ENCODE measurements at regions not wholly inside any gene's neighbourhood (a gene's known extent, or its start where the extent isn't known, plus 50 kb on each side); places are given as distances from the start of the nearest gene placed in this dataset.

- POLR2A ChIA-PET: no interaction called here
- intact Hi-C loops (cut with micrococcal nuclease; ENCODE audit: unreplicated experiment): no loop called here
- H3K9me3 ChIP-seq: no peaks in the 10 kb centered on the region
- H3K27me3 ChIP-seq (replicated peaks; ENCODE audit: control insufficient read depth, insufficient read depth, low read length): no peaks in the 10 kb centered on the region
- H3K4me3 Mint-ChIP-seq (ENCODE audit: unreplicated experiment): no peak overlapping the region
- H3K4me1 ChIP-seq: no peaks in the 10 kb centered on the region
- CTCF ChIA-PET: no interaction called here
- H3K36me3 Mint-ChIP-seq (ENCODE audit: insufficient read depth, unreplicated experiment): no peaks in the 10 kb centered on the region
- BruUV-seq (replicated peaks): no TSS peak
- no peaks in the 10 kb centered on the region for H3K9me3 Mint-ChIP-seq (ENCODE audit: unreplicated experiment)
- H3K4me3 ChIP-seq (ENCODE audit: low read depth, low read length): no peak overlapping the region
- peaks cover 2% of the 10 kb centered on the region for H3K27me3 Mint-ChIP-seq (ENCODE audit: insufficient read depth, unreplicated experiment)
- DNase-seq: no peak
- H3K27ac Mint-ChIP-seq (ENCODE audit: unreplicated experiment): no peak overlapping the region
- no peaks in the 10 kb centered on the region for H3K36me3 ChIP-seq (ENCODE audit: control insufficient read depth, insufficient read depth, low read length)
- no peak for TF ChIP-seq CTCF (IDR thresholded peaks at IDR 0.05; ENCODE audit: insufficient read depth in 1 of 2, low read depth in 1 of 2, low read length in 1 of 2, severe bottlenecking in 1 of 2, unreplicated experiment in 1 of 2)
- H3K4me1 Mint-ChIP-seq (ENCODE audit: low read depth, unreplicated experiment): no peaks in the 10 kb centered on the region
Observed at GRCh38 chr14:23805761-23806160, 147.8 kb upstream of the DHRS4 start.

DNA sequence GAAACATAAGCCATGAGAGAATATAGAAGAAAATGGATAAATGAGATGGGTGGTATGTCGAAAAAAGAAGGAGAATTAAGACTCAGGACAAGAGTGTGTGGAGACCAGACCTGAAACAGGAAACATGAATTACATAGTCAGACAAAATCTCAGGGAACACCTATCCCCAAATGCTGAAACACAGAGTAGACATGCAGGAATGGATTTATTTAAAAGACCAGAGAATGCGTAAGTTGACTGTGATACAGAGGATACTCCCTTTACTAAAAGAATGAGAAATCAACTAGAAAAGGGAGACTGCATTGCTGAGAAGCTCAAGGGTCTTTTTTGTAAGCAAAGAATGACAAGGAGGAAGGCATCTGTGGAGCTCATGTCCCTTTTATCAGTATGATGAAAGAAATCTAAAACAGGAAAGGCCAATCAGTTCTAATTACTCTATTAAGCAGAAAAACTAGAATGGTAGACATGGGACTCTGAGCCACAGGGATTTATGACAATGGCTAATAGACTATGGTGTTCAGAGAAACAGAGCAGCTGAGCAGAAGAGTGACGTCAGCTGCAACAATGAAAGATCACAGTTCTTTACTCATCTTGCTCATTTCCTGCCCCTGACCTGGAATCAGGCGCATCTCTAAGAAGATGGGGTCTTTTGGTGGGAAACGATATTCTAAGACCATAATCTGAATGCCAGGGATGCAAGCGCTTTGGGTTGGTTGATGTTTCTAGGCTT, 138.9 kb upstream of the DHRS4 start:
- no peaks in the 10 kb centered on the region for H3K27me3 Mint-ChIP-seq (ENCODE audit: insufficient read depth, unreplicated experiment)
- H3K4me1 ChIP-seq: no peaks in the 10 kb centered on the region
- no peak overlapping the region for H3K27ac Mint-ChIP-seq (ENCODE audit: unreplicated experiment)
- no TSS peak for BruUV-seq (replicated peaks)
- H3K36me3 Mint-ChIP-seq (ENCODE audit: insufficient read depth, unreplicated experiment): no peaks in the 10 kb centered on the region
- no peaks in the 10 kb centered on the region for H3K9me3 ChIP-seq
- no peak for DNase-seq
- no peak overlapping the region for H3K4me3 ChIP-seq (ENCODE audit: low read depth, low read length)
- ChIA-PET CTCF (no interaction called here), POLR2A (no interaction called here)
- no peaks in the 10 kb centered on the region for H3K36me3 ChIP-seq (ENCODE audit: control insufficient read depth, insufficient read depth, low read length)
- intact Hi-C loops (cut with micrococcal nuclease; ENCODE audit: unreplicated experiment): no loop called here
- H3K4me1 Mint-ChIP-seq (ENCODE audit: low read depth, unreplicated experiment): no peaks in the 10 kb centered on the region
- no peak overlapping the region for H3K4me3 Mint-ChIP-seq (ENCODE audit: unreplicated experiment)
- H3K9me3 Mint-ChIP-seq (ENCODE audit: unreplicated experiment): no peaks in the 10 kb centered on the region
- H3K27me3 ChIP-seq (replicated peaks; ENCODE audit: control insufficient read depth, insufficient read depth, low read length): no peaks in the 10 kb centered on the region
- no peak for TF ChIP-seq CTCF (IDR thresholded peaks at IDR 0.05; ENCODE audit: insufficient read depth in 1 of 2, low read depth in 1 of 2, low read length in 1 of 2, severe bottlenecking in 1 of 2, unreplicated experiment in 1 of 2)

DNA sequence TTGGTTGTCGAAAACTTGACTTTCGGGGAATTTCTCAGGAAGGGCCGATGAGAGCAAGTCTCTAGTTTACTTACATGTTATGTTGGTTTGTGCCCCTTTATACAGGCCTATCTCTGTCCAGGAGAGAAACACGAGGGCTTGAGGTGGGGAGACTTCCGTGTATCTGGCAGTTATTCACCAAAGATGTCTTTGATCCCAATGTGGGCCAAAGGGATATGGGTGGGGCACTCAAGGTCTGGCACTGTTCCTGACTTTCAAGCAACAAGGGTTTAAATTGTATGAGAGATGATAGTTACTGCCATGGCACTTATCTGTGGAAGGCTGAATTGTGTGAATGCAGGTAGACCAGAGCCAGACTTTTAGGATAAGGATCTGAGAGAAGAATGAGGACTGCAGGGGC, 137.2 kb upstream of the DHRS4 start:
- no TSS peak for BruUV-seq (replicated peaks)
- Histone ChIP-seq H3K4me1 (no peaks in the 10 kb centered on the region), H3K9me3 (no peaks in the 10 kb centered on the region), H3K36me3 (ENCODE audit: control insufficient read depth, insufficient read depth, low read length) (no peaks in the 10 kb centered on the region), H3K4me3 (ENCODE audit: low read depth, low read length) (no peak overlapping the region), H3K27me3 (replicated peaks; ENCODE audit: control insufficient read depth, insufficient read depth, low read length) (no peaks in the 10 kb centered on the region)
- ChIA-PET POLR2A (no interaction called here), CTCF (no interaction called here)
- Mint-ChIP-seq H3K9me3 (ENCODE audit: unreplicated experiment) (no peaks in the 10 kb centered on the region), H3K4me1 (ENCODE audit: low read depth, unreplicated experiment) (no peaks in the 10 kb centered on the region), H3K27ac (ENCODE audit: unreplicated experiment) (no peak overlapping the region), H3K4me3 (ENCODE audit: unreplicated experiment) (no peak overlapping the region), H3K36me3 (ENCODE audit: insufficient read depth, unreplicated experiment) (no peaks in the 10 kb centered on the region), H3K27me3 (ENCODE audit: insufficient read depth, unreplicated experiment) (no peaks in the 10 kb centered on the region)
- intact Hi-C loops (cut with micrococcal nuclease; ENCODE audit: unreplicated experiment): no loop called here
- TF ChIP-seq CTCF (IDR thresholded peaks at IDR 0.05; ENCODE audit: insufficient read depth in 1 of 2, low read depth in 1 of 2, low read length in 1 of 2, severe bottlenecking in 1 of 2, unreplicated experiment in 1 of 2): no peak
- no peak for DNase-seq

Data from Caco-2 (cell line).